GM13976 (cell line): ENCODE measurements at regions not wholly inside any gene's neighbourhood (a gene's known extent, or its start where the extent isn't known, plus 50 kb on each side); places are given as distances from the start of the nearest gene placed in this dataset.

Experiments
- DNase-seq: peaks from one replicate; pipeline ENCODE4 v3.0.0; 2012; ENCODE audit warnings: low spot score
- in situ Hi-C: fragments of 300-500 bp; cut with MboI; formaldehyde crosslinking; loops from one replicate; pipeline ENCODE4 v1.12.0; 2022; ENCODE audit warnings: low sequenced_read_pairs, mixed read lengths, inconsistent platforms; ENCODE audit not compliant: unreplicated experiment
- TF ChIP-seq, protein P1 (sequence below): IDR thresholded peaks from 2 replicates; pipeline ENCODE4 v1.5.1; 2012; ENCODE audit warnings: borderline replicate concordance, mild to moderate bottlenecking; ENCODE audit not compliant: insufficient read depth; ENCODE audit errors: extremely low read depth, missing control alignments, control extremely low read depth

DNA sequence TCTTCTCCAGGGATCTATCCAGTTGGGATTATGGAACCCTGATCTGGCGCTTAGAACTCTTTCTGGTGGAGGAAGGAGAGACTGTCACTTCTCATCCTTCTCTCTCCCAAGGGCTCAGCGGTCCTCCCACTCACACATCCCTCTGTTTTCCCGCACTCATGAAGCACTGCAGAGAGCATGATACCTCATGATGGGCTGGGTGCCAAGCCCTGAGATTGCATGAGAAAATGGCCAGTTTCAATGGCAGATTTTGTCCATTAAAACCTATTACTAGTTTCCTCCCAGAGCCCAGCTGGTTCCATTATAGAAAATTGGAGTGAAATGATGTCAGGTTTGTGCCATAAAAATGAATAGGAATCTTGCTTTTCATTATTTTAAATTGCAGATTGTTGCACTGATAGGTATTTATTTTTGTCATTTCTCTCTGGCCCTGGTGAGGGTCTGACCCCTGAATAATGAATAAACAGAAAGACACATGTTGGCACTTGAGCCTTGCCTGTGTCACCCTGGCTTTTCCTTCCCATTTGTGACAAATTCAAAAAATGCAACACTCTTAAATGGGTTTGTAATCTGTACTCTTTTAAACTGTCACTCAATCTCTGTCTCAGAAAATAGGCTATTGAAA, 1151.1 kb downstream of the TYW1 start:
- TF ChIP-seq, protein P1, sequence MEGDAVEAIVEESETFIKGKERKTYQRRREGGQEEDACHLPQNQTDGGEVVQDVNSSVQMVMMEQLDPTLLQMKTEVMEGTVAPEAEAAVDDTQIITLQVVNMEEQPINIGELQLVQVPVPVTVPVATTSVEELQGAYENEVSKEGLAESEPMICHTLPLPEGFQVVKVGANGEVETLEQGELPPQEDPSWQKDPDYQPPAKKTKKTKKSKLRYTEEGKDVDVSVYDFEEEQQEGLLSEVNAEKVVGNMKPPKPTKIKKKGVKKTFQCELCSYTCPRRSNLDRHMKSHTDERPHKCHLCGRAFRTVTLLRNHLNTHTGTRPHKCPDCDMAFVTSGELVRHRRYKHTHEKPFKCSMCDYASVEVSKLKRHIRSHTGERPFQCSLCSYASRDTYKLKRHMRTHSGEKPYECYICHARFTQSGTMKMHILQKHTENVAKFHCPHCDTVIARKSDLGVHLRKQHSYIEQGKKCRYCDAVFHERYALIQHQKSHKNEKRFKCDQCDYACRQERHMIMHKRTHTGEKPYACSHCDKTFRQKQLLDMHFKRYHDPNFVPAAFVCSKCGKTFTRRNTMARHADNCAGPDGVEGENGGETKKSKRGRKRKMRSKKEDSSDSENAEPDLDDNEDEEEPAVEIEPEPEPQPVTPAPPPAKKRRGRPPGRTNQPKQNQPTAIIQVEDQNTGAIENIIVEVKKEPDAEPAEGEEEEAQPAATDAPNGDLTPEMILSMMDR: no peak
- in situ Hi-C loops: no loop called here
- no peak for DNase-seq

DNA sequence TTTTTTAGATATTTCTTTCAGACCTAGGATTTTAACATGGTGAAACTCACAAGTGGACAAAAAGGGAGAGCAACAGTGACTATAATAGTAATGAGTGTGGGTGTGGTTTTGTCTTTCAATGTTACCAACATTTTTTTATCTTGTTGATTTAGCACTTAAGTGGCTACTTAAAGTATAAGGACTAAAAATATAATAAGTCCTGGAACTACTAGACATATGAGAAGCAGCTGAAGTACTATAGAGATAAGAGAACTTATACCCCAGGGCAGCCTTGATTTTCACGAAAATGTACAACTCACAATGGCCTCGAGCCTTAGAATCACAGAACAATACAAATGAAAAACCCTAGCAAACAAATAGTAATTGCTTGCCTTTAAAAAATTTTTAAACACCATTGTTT, 1151.8 kb downstream of the TYW1 start:
- DNase-seq: no peak
- TF ChIP-seq, protein P1: no peak
- in situ Hi-C loops: no loop called here

DNA sequence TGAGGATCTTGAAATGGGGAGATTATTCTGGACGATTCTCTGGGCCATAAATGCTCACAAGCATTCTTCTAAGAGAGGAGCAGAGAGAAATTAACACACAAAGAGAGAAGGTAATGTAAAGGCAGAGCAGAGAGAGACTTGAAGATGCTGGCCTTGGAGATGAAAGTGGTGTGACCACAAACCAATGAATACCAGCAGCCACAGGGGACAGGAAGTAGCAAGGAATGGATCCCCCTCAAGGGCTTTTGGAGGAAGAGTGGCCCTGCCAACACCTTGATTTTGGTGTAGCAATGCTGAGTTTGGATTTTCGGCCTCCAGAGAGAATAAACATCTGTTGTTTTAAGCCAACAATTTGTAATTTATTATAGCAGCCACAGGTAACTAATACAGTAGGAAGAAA, 1155.6 kb downstream of the TYW1 start:
- no peak for DNase-seq
- TF ChIP-seq, protein P1: no peak
- in situ Hi-C loops: no loop called here

DNA sequence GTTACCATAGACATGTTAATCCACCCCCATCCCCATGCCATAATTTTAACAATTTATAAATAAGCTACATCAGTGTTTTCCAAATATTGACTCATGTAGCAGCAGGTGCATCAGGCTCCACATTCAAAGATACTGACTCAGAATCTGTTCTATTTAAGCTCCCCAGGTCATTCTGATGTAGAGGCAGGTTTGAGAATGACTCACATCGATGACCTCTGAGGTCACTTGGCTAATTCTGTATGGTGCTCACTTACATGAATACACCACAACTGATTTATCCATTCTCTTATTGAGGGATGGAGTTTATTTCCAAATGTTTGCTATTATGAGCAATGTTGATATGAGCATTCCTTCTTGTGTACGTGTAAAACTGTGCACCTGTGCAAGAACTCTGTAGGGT, 1159.0 kb downstream of the TYW1 start:
- in situ Hi-C loops: no loop called here
- no peak for DNase-seq
- TF ChIP-seq, protein P1: no peak

DNA sequence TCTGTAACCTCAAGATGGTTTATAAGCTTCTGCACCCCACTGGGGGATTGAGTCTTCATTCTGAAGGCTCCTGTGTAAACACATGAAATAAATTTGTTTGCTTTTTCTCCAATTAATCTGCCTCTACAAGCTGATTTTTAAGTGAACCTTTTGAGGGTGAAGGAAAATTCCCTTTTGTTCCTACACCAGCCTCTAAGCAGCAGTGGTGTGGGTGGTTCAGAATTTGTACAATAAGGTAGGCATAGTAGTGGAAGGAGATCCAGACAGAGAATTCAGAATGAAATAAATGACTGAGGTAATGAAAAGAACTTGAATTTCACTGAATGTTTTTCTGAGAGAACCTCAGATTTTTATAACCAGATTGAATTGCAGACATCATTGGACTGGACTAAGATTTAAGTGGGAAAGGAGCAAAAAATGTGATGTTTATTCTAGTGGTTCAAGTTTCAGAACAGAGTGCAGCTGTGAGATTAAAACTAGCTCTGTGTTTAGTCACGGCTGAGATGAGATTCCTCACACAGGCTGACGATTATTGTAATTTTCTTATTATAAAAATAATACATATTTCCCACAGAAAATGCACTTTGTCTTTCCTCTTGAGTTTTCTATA, 1162.2 kb downstream of the TYW1 start:
- in situ Hi-C loops: no loop called here
- DNase-seq: no peak
- TF ChIP-seq, protein P1: no peak

DNA sequence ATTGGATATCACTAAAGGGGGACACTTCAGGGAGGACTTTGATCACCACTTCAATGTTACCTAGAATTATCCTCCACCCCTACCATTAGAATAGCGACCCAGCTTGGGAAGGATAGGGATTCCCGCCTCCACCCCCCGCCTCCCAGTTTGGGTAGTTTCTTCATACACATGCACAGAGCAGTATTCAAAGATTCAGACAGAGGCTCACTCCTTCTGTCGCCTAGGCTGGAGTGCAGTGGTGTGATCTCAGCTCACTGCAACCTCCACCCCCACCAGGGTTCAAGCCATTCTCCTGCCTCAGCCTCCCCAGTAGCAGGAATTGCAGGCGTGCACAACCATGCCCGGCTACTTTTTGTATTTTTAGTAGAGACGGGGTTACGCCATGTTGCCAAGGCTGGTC, 1166.1 kb downstream of the TYW1 start:
- in situ Hi-C loops: no loop called here
- TF ChIP-seq, protein P1: no peak
- no peak for DNase-seq

DNA sequence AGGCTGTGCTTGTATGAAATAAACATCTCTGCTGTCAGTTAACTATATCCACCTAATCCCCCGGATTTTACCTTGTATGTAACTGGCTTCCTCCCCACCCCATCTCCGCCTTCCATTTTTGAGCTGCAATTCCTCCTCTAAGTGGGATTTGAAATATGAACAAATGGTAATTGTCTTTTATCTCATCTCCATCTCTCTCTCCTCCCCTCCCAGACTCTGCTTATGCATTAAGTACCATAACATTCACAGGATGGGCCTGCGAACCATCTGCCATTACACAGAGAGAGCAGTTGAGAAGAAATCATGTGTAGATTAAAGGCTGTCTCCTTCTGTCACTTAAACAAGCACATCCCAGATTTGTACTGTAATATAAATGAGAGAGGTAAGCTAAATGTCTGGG, 1169.9 kb downstream of the TYW1 start:
- in situ Hi-C loops: no loop called here
- no peak for DNase-seq
- TF ChIP-seq, protein P1: no peak
